GM21381 (cell line): ENCODE measurements at regions not wholly inside any gene's neighbourhood (a gene's known extent, or its start where the extent isn't known, plus 50 kb on each side); places are given as distances from the start of the nearest gene placed in this dataset.
"Not testable (repeated sequence)": the region's sequence is repeated elsewhere in the genome, so short reads cannot be mapped to it uniquely, and the experiment has no call there.

Experiments used
- ATAC-seq: cut with Tn5 transposase; IDR thresholded peaks from one replicate; pipeline ENCODE4 v1.9.1; 2021; ENCODE audit warnings: mild to moderate bottlenecking, moderate library complexity; ENCODE audit not compliant: unreplicated experiment

GRCh38 chr1:47522935-47523834, 85.3 kb downstream of the FOXD2 start:
- ATAC-seq = no peak

- no peak for ATAC-seq
Measured at GRCh38 chr1:47523835-47524215, 86.0 kb downstream of the FOXD2 start.

- no peak for ATAC-seq
Measured at GRCh38 chr1:47524272-47524671, 86.4 kb downstream of the FOXD2 start.

- ATAC-seq = no peak
Measured at GRCh38 chr1:47527653-47528272, 89.9 kb downstream of the FOXD2 start.

- ATAC-seq = no peak
Measured at GRCh38 chr1:47529520-47530098, 91.8 kb downstream of the FOXD2 start.

DNA sequence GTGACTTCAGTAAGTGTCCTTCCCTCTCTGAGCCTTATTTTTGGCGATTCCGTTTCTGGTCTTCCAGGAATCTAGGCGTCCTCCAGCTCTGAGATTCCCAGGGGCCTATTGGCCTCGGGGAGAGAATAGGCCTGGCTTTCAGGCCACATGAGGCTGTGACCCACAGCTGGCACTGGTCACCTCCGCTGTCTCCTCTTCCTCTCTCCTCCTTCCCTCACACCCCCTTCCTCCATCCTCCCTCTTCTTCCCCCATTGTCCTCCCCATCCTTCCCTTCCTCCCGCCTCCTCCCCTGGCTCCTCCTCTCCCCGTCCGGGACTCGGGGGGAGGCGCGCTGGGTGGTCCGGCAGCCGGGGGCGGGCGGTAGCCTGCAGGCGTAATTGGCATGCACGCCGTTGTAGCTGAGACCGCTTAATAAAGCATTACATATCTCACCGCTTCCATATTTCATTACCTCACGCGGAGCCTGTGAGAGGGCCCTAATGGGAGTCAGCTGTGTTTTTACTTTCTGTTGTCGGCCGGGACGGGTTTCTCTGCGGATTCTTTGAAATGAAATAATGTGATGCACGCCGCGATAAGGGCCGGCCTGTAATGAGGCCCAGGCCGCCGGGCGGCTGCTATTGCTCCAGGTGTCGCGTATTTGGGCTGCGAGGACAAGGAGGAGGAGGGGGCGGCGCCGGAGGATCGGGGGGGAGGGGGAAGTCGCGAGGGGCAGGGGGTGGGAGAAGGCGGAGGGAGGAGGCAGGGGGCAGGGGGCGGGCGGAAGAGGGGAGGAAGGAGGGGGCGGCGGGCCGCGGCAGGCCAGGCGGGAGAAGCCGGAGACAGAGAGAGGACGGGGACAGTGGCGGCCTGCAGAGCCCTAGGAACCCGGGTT, 95.3 kb downstream of the FOXD2 start:
- ATAC-seq = no peak

DNA sequence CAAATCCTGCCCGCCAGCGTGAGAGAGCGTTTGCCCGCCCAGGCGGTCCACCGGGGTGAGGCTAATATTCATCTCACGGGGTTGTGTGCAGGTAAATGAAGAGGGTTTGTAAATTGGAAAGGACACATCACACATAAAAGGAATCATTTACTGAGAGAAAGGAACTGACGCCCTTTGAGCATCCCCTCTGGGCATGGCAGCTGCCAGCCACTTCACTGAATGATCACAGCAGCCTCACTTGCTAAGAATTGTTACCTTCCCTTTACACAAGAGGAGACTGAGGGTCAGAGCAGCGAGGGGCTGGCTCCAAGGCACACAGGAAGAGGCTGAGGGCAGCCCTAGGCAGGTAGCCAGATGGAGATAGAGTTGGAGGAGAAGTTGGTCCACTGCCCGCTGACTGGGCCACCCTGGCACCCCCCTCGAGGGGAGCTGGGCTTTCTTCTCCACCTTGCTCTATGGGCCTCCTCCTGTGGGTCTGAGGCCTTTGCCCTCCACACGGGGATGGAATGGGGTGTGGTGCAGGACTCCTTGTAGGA, 96.0 kb downstream of the FOXD2 start:
- ATAC-seq = no peak

DNA sequence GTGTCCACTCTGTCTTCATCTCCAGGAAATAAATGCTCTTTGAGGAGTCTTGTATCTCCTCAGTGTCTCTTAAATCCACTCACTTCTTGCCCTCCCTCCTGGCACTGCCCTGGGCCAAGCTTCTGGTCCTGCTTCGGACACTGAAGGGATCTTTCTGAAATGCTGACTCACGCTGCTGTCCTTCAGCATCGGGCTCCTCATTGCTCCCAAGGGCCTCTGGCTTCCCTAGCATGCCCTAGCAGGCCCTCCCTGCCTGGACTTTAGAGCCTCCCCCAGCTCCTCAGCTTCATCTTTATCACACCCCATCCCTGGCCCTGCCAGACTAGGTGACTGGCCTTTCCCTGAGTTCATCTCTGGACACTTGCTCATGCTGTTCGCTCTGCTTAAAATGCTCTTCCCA, 96.6 kb downstream of the FOXD2 start:
- no peak for ATAC-seq

- no peak for ATAC-seq
Measured at GRCh38 chr1:47536646-47537118, 98.8 kb downstream of the FOXD2 start.

DNA sequence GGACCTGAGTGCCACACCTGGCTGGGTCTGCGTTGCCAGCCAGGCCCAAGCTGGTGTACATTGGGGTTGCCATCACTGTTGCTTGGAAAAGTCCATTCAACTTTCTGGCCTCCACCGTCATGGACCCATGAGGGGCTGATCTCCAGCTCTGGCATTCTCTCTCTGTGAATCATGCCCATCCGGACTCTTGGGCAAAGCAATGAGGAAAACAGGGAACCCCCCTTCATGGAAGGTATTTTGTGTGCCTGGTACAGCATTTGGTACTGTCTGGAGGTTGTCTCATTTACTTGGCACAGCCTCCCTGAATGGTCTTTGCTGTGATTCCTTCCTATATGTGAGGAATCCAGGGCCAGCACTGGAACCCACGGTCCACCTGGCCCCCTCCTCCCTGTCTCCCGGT, 99.4 kb downstream of the FOXD2 start:
- no peak for ATAC-seq

DNA sequence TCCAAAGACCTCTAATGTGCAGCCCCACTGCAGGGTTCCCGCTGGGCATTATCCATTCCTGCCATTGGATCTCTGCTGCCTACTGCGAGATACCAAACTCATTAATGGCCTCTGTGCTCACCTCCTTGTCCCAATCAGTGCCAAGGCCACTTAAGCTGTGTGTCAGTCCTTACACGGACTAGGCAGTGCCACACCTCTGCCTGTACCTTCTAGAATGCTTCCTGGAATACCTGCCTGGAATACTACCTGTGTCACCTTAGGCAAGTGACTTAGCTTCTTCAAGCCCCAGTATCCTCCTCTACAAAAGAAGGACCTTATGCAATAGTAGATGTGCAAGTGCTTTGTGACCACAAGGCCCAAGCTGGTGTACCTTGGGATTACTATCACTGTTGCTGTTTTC, 100.1 kb downstream of the FOXD2 start:
- ATAC-seq = no peak

- ATAC-seq = not testable (repeated sequence)
Measured at GRCh38 chr1:47538530-47538929, 100.7 kb downstream of the FOXD2 start.

GRCh38 chr1:47541705-47542104, 103.9 kb downstream of the FOXD2 start:
- not testable (repeated sequence) for ATAC-seq

- not testable (repeated sequence) for ATAC-seq
Measured at GRCh38 chr1:47543089-47543488, 105.2 kb downstream of the FOXD2 start.

DNA sequence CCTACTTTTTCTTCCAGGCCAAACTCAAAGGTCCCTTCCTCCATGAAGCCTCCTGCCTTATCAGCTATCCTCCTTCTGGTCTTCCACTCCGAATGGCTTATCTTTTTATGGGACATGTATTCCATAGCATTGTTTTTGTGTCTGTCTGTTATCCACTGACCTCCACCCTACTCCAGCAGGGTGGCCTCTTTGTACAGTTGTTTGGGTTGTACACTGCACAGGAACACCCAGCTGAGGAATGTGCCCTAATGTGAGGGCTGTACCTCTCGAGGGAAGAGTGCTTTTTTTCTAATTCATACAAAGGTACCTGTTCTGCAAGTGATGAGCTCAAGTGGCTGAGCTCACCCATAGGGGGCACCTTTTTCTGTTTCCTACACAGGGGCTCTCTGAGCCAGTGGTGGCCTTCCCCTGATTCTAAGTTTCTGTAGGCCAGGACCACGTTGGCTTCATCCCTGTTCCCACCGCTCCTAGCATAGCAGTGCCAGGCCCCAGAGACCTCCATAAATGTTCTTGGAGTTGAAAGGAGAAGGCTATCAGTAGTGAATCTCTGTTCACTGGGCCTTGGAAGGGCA, 108.2 kb downstream of the FOXD2 start:
- no peak for ATAC-seq

- no peak for ATAC-seq
Measured at GRCh38 chr1:47547753-47548573, 110.1 kb downstream of the FOXD2 start.

GRCh38 chr1:47548637-47549036, 110.8 kb downstream of the FOXD2 start:
- ATAC-seq = no peak

- no peak for ATAC-seq
Measured at GRCh38 chr1:47549532-47549931, 111.7 kb downstream of the FOXD2 start.

- no peak for ATAC-seq
Measured at GRCh38 chr1:47550929-47551328, 113.1 kb downstream of the FOXD2 start.
